CD4-positive, alpha-beta T cell (primary cell): ENCODE measurements at regions not wholly inside any gene's neighbourhood (a gene's known extent, or its start where the extent isn't known, plus 50 kb on each side); places are given as distances from the start of the nearest gene placed in this dataset.

Experiments
- ATAC-seq: fragments of 200-7000 bp; cut with Tn5 transposase; one replicate; pipeline ENCODE4 v1.10.0; 2022; ENCODE audit warnings: mild to moderate bottlenecking; ENCODE audit not compliant: poor library complexity
- CTCF ChIA-PET: fragments of 350-600 bp; sonication (Branson Sonifier 250); formaldehyde crosslinking; loops from one replicate; lab custom pipeline; 2021; ENCODE audit warnings: antibody characterized with exemption, inconsistent platforms; lab: Charles Lee
- POLR2A ChIA-PET: fragments of 350-600 bp; sonication (Branson Sonifier 250); formaldehyde crosslinking; loops from one replicate; lab custom pipeline; 2021; ENCODE audit warnings: antibody characterized with exemption, inconsistent platforms; lab: Charles Lee
- DNase-seq, 14 experiments: peaks; one replicate each; pipeline ENCODE4 v3.0.0-alpha.2; 2013 to 2020; ENCODE audit warnings: mixed read lengths in 2 of 14
- H3K27ac ChIP-seq, 2 donors: one replicate each; pipeline versions ENCODE4 v1.5.1 to v1.7.0; 2013; ENCODE audit warnings: low read length in 2 of 2, low read depth in 1 of 2, mild to moderate bottlenecking in 1 of 2
- H3K27me3 ChIP-seq, 2 experiments: 1 replicate in 1 of 2; 2 replicates in 1 of 2; pipeline versions ENCODE4 v1.6.1 to v1.7.0; 2013; ENCODE audit warnings: low read length in 2 of 2, control low read depth in 1 of 2, mild to moderate bottlenecking in 1 of 2, moderate library complexity in 1 of 2; ENCODE audit not compliant: insufficient read depth in 2 of 2, control insufficient read depth in 1 of 2
- H3K36me3 ChIP-seq: one replicate; pipeline ENCODE4 v1.6.1; 2013; ENCODE audit warnings: low read length, control low read depth; ENCODE audit not compliant: insufficient read depth
- H3K4me1 ChIP-seq: one replicate; pipeline ENCODE4 v1.6.1; 2013; ENCODE audit warnings: low read length, control low read depth; ENCODE audit not compliant: insufficient read depth
- H3K4me3 ChIP-seq: one replicate; pipeline ENCODE4 v1.5.1; 2013; ENCODE audit warnings: mild to moderate bottlenecking, low read length, moderate library complexity
- H3K9me3 ChIP-seq, 2 experiments: 1 replicate in 1 of 2; 2 replicates in 1 of 2; pipeline versions ENCODE4 v1.6.1 to v1.7.0; 2013; ENCODE audit warnings: low read length in 2 of 2, mild to moderate bottlenecking in 2 of 2, control low read depth in 1 of 2, moderate library complexity in 1 of 2; ENCODE audit not compliant: control insufficient read depth in 1 of 2, insufficient read depth in 1 of 2
- H3K27ac Mint-ChIP-seq: one replicate; pipeline ENCODE4 v1.8.0; 2020; ENCODE audit warnings: mixed read lengths
- H3K27me3 Mint-ChIP-seq: one replicate; pipeline ENCODE4 v1.8.0; 2021; ENCODE audit warnings: mixed read lengths
- H3K36me3 Mint-ChIP-seq: one replicate; pipeline ENCODE4 v1.8.0; 2021; ENCODE audit warnings: low read depth, mixed read lengths
- H3K4me1 Mint-ChIP-seq: one replicate; pipeline ENCODE4 v1.8.0; 2021; ENCODE audit warnings: low read depth, mixed read lengths
- H3K4me3 Mint-ChIP-seq: one replicate; pipeline ENCODE4 v1.8.0; 2020; ENCODE audit warnings: mild to moderate bottlenecking, mixed read lengths
- H3K9me3 Mint-ChIP-seq: one replicate; pipeline ENCODE4 v1.8.0; 2020; ENCODE audit warnings: mixed read lengths
- intact Hi-C, 2 experiments: fragments of 100-400 bp; cut with DNase I in 1 of 2; cut with micrococcal nuclease in 1 of 2; formaldehyde crosslinking; loops; one replicate each; pipeline versions ENCODE4 v1.15.1 to v1.9.0; 2023 to 2025; cut with DNase I, micrococcal nuclease
- TF ChIP-seq, protein P1 (sequence below): fragments of 200-600 bp; IDR thresholded peaks from one replicate; pipeline ENCODE4 v1.8.0; 2022; ENCODE audit warnings: antibody characterized with exemption, mild to moderate bottlenecking

DNA sequence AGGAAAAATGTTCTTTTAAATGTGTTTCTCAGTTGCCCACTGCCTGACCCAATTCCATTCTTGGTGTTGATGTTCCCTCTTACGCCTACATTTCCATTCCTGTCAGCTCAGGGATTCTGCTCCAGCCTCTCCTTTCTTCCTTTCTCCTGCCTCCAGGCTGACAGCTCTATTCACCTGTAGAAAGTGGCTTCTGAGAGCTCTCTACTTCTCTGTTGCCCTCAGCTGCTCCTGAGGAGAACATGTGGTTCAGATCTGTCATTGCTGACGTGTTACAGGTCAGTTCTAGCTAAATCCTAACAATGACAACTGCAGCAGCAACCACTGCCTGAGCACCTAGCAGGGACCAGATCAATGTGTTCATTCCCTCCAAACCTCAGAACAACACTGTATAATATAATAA is 144.9 kb upstream of the PLAAT1 start:
- Histone ChIP-seq H3K27me3 (peaks cover 0 to 2% of the 10 kb centered on the region in 2 experiments), H3K4me1 (no peaks in the 10 kb centered on the region), H3K36me3 (no peaks in the 10 kb centered on the region), H3K4me3 (no peak overlapping the region), H3K27ac (no peak overlapping the region), H3K9me3 (peaks cover 2% of the 10 kb centered on the region in 2 experiments)
- H3K36me3 Mint-ChIP-seq: no peaks in the 10 kb centered on the region
- H3K4me3 Mint-ChIP-seq: no peak overlapping the region
- ChIA-PET POLR2A (no interaction called here), CTCF (no interaction called here)
- H3K27me3 Mint-ChIP-seq: no peaks in the 10 kb centered on the region
- TF ChIP-seq, protein P1, sequence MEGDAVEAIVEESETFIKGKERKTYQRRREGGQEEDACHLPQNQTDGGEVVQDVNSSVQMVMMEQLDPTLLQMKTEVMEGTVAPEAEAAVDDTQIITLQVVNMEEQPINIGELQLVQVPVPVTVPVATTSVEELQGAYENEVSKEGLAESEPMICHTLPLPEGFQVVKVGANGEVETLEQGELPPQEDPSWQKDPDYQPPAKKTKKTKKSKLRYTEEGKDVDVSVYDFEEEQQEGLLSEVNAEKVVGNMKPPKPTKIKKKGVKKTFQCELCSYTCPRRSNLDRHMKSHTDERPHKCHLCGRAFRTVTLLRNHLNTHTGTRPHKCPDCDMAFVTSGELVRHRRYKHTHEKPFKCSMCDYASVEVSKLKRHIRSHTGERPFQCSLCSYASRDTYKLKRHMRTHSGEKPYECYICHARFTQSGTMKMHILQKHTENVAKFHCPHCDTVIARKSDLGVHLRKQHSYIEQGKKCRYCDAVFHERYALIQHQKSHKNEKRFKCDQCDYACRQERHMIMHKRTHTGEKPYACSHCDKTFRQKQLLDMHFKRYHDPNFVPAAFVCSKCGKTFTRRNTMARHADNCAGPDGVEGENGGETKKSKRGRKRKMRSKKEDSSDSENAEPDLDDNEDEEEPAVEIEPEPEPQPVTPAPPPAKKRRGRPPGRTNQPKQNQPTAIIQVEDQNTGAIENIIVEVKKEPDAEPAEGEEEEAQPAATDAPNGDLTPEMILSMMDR: no peak
- H3K9me3 Mint-ChIP-seq: peaks cover 7% of the 10 kb centered on the region
- H3K27ac Mint-ChIP-seq: no peak overlapping the region
- DNase-seq (no peak), ATAC-seq (no peak)
- H3K4me1 Mint-ChIP-seq: no peaks in the 10 kb centered on the region
- intact Hi-C loops: no loop called here

GRCh38 chr3:193114431-193115340 is 126.3 kb upstream of the PLAAT1 start:
- intact Hi-C loops: no loop called here
- TF ChIP-seq, protein P1: no peak

GRCh38 chr3:193116871-193117270 is 124.2 kb upstream of the PLAAT1 start:
- no peak overlapping the region for H3K4me3 Mint-ChIP-seq
- intact Hi-C loops: no loop called here
- no peak for DNase-seq

More at GRCh38 chr3:193114431-193115340, 126.3 kb upstream of the PLAAT1 start:
- Histone ChIP-seq H3K27me3 (no peaks in the 10 kb centered on the region), H3K4me3 (no peak overlapping the region), H3K27ac (no peak overlapping the region), H3K4me1 (no peaks in the 10 kb centered on the region), H3K9me3 (peaks cover 0 to 3% of the 10 kb centered on the region in 2 experiments), H3K36me3 (no peaks in the 10 kb centered on the region)
- H3K9me3 Mint-ChIP-seq: peaks cover 4% of the 10 kb centered on the region
- H3K27ac Mint-ChIP-seq: no peak overlapping the region
- ChIA-PET CTCF (no interaction called here), POLR2A (no interaction called here)
- DNase-seq (no peak), ATAC-seq (no peak)
- peaks cover 13% of the 10 kb centered on the region for H3K27me3 Mint-ChIP-seq
- H3K36me3 Mint-ChIP-seq: no peaks in the 10 kb centered on the region
- H3K4me1 Mint-ChIP-seq: no peaks in the 10 kb centered on the region
- H3K4me3 Mint-ChIP-seq: no peak overlapping the region

More at GRCh38 chr3:193116871-193117270, 124.2 kb upstream of the PLAAT1 start:
- H3K9me3 ChIP-seq: no peaks in the 10 kb centered on the region
- H3K36me3 Mint-ChIP-seq: no peaks in the 10 kb centered on the region
- CTCF ChIA-PET: no interaction called here
- no peaks in the 10 kb centered on the region for H3K4me1 Mint-ChIP-seq
- no peak overlapping the region for H3K4me3 ChIP-seq
- POLR2A ChIA-PET: no interaction called here
- TF ChIP-seq, protein P1: no peak
- no peak overlapping the region for H3K27ac ChIP-seq
- H3K4me1 ChIP-seq: no peaks in the 10 kb centered on the region
- no peak for ATAC-seq
- H3K9me3 Mint-ChIP-seq: no peaks in the 10 kb centered on the region
- H3K36me3 ChIP-seq: no peaks in the 10 kb centered on the region
- no peak overlapping the region for H3K27ac Mint-ChIP-seq
- H3K27me3 ChIP-seq: no peaks in the 10 kb centered on the region
- peaks cover 8% of the 10 kb centered on the region for H3K27me3 Mint-ChIP-seq
